Right lobe of liver (tissue), 6 donors: ENCODE measurements at regions not wholly inside any gene's neighbourhood (a gene's known extent, or its start where the extent isn't known, plus 50 kb on each side); places are given as distances from the start of the nearest gene placed in this dataset.
A peak's percentile ranks its signal among the peaks of the same experiment; 100 is the strongest.

Experiments used
- ATAC-seq, 4 donors: fragments of 200-7000 bp; cut with Tn5 transposase; one replicate each; pipeline ENCODE4 v1.9.1; 2020; ENCODE audit warnings: mild to moderate bottlenecking in 4 of 4, moderate library complexity in 4 of 4
- DNase-seq, 3 donors: peaks; one replicate each; pipeline ENCODE4 v3.0.0-alpha.2; 2020
- H3K27ac ChIP-seq, 3 donors: fragments of 200-600 bp; one replicate each; pipeline ENCODE4 v1.8.0; 2022
- H3K27me3 ChIP-seq, 2 donors: fragments of 200-600 bp; one replicate each; pipeline ENCODE4 v1.8.0; 2022
- H3K36me3 ChIP-seq, 4 donors: fragments of 200-600 bp; sonication (generic) in 1 of 4; one replicate each; pipeline versions ENCODE4 v1.5.1 to v1.8.0; 2017 to 2022; ENCODE audit warnings: control low read depth in 1 of 4
- H3K4me1 ChIP-seq, 4 donors: fragments of 200-600 bp; sonication (generic) in 1 of 4; one replicate each; pipeline versions ENCODE4 v1.5.1 to v1.8.0; 2017 to 2022; ENCODE audit warnings: control low read depth in 1 of 4
- H3K4me3 ChIP-seq, 3 donors: fragments of 200-600 bp; one replicate each; pipeline ENCODE4 v1.8.0; 2022
- H3K9me3 ChIP-seq, 4 donors: fragments of 200-600 bp; sonication (generic) in 1 of 4; one replicate each; pipeline versions ENCODE4 v1.5.1 to v1.8.0; 2017 to 2022; ENCODE audit warnings: control low read depth in 1 of 4
- CTCF ChIP-seq, 4 donors: fragments of 200-600 bp in 3 of 4; fragments of 450-650 bp in 1 of 4; IDR thresholded peaks; one replicate each; pipeline versions ENCODE4 v1.5.1 to v1.8.0; 2016 to 2022; ENCODE audit warnings: antibody characterized with exemption in 4 of 4, mild to moderate bottlenecking in 2 of 4
- POLR2A ChIP-seq: fragments of 450-650 bp; IDR thresholded peaks from one replicate; pipeline ENCODE4 v1.6.1; 2017; ENCODE audit warnings: antibody characterized with exemption, mild to moderate bottlenecking
- WGBS: methylation state at CpG from one replicate; pipeline ENCODE4 v1.1.6; 2018; ENCODE audit warnings: low coverage, low lambda C conversion rate; ENCODE audit not compliant: insufficient coverage; ENCODE audit errors: missing lambda C conversion rate; 5-methylcytosine and 5-hydroxymethylcytosine counted together
- intact Hi-C, 2 donors: fragments of 100-400 bp; cut with DNase I; formaldehyde crosslinking; loops; one replicate each; pipeline versions ENCODE4 v1.11.2 to v1.14.1; 2022
- donor health status: DM: no; HTN: yes; CAD: no.
- donor health status: DM: no; HTN: no; CAD: no.
- donor health status: DM: no; HTN: no; CAD: no.
- donor health status: DM: no; HTN: yes; CAD: no.
- donor health status: DM: no; HTN: yes; CAD: no.

GRCh38 chr6:105991561-105992314 lies 94.4 kb upstream of the PRDM1 start:
- H3K36me3 ChIP-seq, result no peaks in the 10 kb centered on the region
- intact Hi-C loops, result no loop called here
- no peak for TF ChIP-seq CTCF (IDR thresholded peaks at IDR 0.05)
- TF ChIP-seq POLR2A, result no peak
- DNase-seq (peak; percentile 56 to 74 (median 69)), ATAC-seq (peak; percentile 52 to 76 (median 60))
- peaks cover 0 to 21% (median 4%) of the 10 kb centered on the region in 4 donors for H3K4me1 ChIP-seq
- H3K27ac ChIP-seq, result peak overlapping the region; percentile 36 to 73 (median 42)
- H3K27me3 ChIP-seq, result peaks cover 12 to 26% of the 10 kb centered on the region in 2 donors
- WGBS, result 7% methylated on average over 10 of the region's 23 CpGs
- H3K4me3 ChIP-seq, result peak overlapping the region; percentile 48 to 78 (median 63)
- no peaks in the 10 kb centered on the region for H3K9me3 ChIP-seq

- Histone ChIP-seq H3K27me3 (peaks cover 0 to 17% of the 10 kb centered on the region in 2 donors), H3K36me3 (no peaks in the 10 kb centered on the region), H3K9me3 (no peaks in the 10 kb centered on the region), H3K27ac (no peak overlapping the region), H3K4me3 (no peak overlapping the region), H3K4me1 (peaks cover 0 to 20% (median 4%) of the 10 kb centered on the region in 4 donors)
- TF ChIP-seq CTCF (IDR thresholded peaks at IDR 0.05) (no peak), POLR2A (no peak)
- DNase-seq, result no peak
- no peak for ATAC-seq
- intact Hi-C loops, result no loop called here
Observed at GRCh38 chr6:105990151-105990550, 96.0 kb upstream of the PRDM1 start.

- Histone ChIP-seq H3K27me3 (peaks cover 0 to 11% of the 10 kb centered on the region in 2 donors), H3K9me3 (no peaks in the 10 kb centered on the region), H3K4me3 (no peak overlapping the region), H3K36me3 (no peaks in the 10 kb centered on the region), H3K27ac (no peak overlapping the region), H3K4me1 (peaks cover 0 to 10% (median 4%) of the 10 kb centered on the region in 4 donors)
- WGBS, result 62% methylated on average over 5 of the region's 5 CpGs
- no peak for DNase-seq
- intact Hi-C loops, result no loop called here
- no peak for ATAC-seq
- TF ChIP-seq CTCF (IDR thresholded peaks at IDR 0.05) (no peak), POLR2A (no peak)
Observed at GRCh38 chr6:105988812-105989577, 97.1 kb upstream of the PRDM1 start.

GRCh38 chr6:105988321-105988720 lies 97.8 kb upstream of the PRDM1 start:
- H3K27me3 ChIP-seq, result peaks cover 0 to 6% of the 10 kb centered on the region in 2 donors
- no peak overlapping the region for H3K4me3 ChIP-seq
- intact Hi-C loops, result no loop called here
- peaks cover 0 to 7% (median 3%) of the 10 kb centered on the region in 4 donors for H3K4me1 ChIP-seq
- TF ChIP-seq POLR2A (no peak), CTCF (IDR thresholded peaks at IDR 0.05) (no peak)
- H3K27ac ChIP-seq, result no peak overlapping the region
- H3K36me3 ChIP-seq, result no peaks in the 10 kb centered on the region
- ATAC-seq (no peak), DNase-seq (no peak)
- H3K9me3 ChIP-seq, result no peaks in the 10 kb centered on the region
